KG1 (cell line): ENCODE measurements at regions not wholly inside any gene's neighbourhood (a gene's known extent, or its start where the extent isn't known, plus 50 kb on each side); places are given as distances from the start of the nearest gene placed in this dataset.
"Not testable (repeated sequence)": the region's sequence is repeated elsewhere in the genome, so short reads cannot be mapped to it uniquely, and the experiment has no call there.

Source experiments
- DNase-seq: peaks from one replicate; lab custom pipeline; 2025; lab: John Stamatoyannopoulos, UW

GRCh38 chr6:135655055-135655454 is 157.5 kb upstream of the AHI1 start:
- DNase-seq, result no peak

GRCh38 chr6:135657207-135657606 is 159.7 kb upstream of the AHI1 start:
- no peak for DNase-seq

GRCh38 chr6:135658481-135658880 is 160.9 kb upstream of the AHI1 start:
- no peak for DNase-seq

GRCh38 chr6:135658916-135659315 is 161.4 kb upstream of the AHI1 start:
- DNase-seq, result no peak

- no peak for DNase-seq
Observed at GRCh38 chr6:135664527-135664926, 167.0 kb upstream of the AHI1 start.

- no peak for DNase-seq
Observed at GRCh38 chr6:135665935-135666334, 168.4 kb upstream of the AHI1 start.

DNA sequence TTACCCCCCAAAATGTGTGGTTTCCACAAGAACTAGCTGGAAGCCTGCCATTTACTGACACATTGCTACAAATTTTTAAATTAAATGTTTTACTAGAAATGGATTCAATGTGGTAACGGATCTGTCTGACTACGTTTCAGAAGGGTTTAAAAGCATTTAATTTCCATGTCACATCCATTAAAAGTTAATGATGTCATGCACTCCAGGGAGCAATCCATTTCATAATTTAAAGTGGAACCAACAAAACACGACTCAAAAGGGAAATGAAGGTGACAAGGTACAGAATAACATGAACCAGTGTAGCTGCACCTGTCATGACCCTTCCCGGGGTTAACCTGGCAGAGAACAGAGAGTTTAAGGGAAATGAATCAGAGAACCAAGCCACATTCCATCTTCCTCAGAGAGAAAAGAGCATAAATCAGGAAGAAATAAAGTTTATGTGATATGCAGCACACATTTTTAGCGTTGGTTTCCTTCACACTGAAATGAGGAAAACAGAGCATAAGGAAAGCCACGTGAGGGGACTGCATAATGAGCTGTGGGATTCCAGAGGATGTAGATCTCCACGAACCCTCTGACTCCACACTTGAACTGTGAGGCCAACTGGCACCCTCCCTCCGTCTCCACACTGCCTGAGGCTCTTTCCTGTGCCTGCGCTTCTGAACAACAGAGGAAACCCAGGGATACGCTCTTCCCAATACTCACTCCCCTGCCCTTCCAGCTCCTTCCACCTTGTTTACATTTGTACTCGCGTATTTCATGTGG is 170.3 kb upstream of the AHI1 start:
- DNase-seq, result no peak

DNA sequence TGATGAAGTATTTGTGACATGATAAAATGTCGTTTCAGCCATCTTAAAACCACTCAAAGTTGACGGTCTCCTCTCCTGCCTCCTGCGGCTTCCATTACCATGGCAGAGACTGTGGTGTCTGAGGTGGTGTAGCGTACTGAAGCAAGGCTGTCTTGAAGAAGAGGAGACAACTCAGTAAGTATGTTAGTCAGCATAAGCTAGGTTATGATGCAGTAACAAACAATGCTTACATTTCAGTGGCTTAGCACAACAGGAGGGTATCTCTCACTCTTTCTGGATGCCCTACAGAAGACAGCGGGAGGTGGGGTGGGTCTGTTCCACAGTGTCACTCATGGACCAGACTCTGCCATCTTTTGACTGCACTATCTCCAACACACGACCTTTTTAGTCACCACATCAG is 174.7 kb upstream of the AHI1 start:
- no peak for DNase-seq

DNA sequence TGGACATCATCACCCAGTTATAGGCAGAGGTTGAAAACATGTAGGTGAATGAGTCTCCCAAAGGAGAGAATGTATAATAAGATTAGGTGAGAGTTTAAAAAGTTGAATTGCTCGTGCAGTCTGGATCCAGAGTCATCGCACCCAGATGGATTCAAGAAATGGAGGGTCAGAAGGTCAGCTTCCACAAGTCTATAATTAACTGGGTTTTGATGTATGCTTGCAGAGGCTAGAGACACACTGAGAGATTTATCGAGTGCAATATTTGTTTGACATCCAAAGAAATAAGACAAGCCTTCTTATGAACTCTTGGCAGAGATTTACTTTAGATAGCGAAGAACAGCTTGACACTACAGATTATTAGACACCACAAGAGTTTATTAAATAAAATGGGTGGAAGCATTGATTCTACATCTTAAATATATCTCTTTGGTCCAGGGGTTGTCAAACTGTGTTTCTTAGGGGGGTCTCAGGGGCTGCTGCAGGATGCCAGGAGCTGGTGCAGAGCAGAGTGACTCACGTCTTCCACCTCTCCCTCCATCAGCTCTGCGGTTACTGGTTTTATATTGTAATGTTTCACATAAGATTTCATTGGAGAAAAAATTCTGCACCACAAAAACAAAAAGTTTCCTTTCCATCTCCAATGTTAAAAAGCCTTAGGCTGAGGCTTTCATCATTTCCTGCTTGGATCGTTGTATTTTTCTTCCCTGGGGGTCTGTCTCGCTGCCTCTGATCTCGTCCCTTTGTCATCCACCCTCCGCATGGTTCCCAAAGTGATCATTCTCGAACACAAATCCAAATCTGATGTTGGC is 176.2 kb upstream of the AHI1 start:
- DNase-seq, result no peak

- no peak for DNase-seq
Observed at GRCh38 chr6:135675026-135675425, 176.5 kb upstream of the PDE7B start.

GRCh38 chr6:135675862-135676261 is 175.6 kb upstream of the PDE7B start:
- no peak for DNase-seq

DNA sequence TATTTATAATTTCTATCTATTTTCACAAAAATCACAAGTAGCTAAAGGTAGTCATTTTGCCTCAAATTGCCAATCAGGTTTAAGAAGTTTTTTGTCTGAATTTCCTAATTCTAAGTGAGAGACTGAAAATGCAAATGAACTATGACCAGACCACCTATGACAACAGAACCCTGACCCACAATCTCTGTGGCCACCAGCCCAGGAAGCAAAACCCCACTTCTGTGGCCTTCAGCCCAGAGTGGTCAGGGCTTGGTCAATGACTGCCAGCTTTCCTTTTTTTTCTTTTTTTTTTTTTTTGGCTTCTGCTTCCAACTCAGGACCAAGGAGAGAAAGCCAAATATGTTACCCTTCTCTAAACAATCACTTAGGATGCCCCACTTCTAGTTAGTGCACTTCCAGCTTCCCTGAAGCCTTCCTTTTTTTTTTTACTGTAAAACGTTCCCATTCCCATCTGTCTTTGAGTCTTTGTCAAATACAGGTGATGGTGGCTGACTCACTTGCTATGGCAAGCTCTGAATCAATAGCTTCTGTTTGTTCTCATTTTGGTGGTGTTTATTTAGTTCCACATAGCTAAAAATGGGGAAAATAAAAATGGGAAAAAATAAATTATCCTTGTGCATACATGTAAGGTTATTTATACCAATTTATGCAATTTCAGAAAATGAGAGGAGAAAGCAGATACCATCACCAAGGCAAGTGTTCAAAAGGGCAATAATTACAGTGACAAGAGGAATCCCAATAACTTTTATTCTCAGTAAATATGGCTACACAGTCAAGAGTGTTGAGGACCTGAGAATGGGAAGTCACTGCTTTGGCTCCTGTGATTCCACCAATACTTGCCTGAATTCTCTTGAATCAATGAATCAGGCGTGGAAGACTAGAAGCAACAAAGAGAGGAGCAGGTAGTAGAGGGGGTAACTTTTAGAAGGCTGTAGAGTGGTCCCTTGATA is 170.3 kb upstream of the PDE7B start:
- no peak for DNase-seq

- no peak for DNase-seq
Observed at GRCh38 chr6:135686784-135687301, 164.7 kb upstream of the PDE7B start.

GRCh38 chr6:135688476-135688875 is 163.0 kb upstream of the PDE7B start:
- not testable (repeated sequence) for DNase-seq

DNA sequence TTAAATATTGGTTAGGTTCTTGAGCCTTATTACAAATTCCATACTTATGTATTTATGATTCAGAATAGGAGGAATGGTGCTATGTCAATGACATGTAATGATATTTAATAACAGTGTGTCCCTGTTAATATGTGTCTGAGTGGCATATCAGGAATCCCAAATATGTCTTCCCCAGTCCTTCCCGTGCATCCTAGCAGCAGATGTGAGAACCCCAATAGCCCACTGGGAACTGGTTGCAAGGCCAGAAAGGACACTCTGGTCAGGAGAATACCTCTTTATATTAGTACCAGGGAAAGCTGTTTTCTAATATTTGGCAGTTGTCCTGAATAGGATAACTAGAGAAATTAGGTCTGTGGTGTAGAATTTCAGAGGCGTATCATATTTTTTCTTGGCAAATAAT is 159.1 kb upstream of the PDE7B start:
- DNase-seq, result no peak

GRCh38 chr6:135693811-135694370 is 157.6 kb upstream of the PDE7B start:
- DNase-seq, result no peak

DNA sequence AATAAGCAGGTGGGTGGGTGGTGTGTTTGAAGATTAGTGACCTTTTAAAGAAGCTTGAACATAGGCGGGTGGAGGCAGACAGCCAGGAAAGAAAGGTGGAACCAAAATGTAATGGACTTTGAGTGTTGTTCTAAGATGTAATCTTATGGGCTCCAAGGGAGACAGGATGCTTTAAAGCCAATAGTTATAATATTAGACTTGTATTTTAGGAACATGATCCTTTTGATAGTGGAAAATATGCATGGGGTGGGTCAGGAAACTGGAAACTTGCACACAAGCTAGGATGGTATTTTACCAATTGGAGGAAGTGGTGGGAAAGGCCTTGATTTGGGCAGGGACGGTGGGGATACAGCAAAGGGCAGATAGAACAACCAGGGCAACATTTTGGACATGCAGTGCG is 151.8 kb upstream of the PDE7B start:
- no peak for DNase-seq

- DNase-seq, result no peak
Observed at GRCh38 chr6:135701426-135701825, 150.1 kb upstream of the PDE7B start.

GRCh38 chr6:135703007-135703406 is 148.5 kb upstream of the PDE7B start:
- no peak for DNase-seq

- no peak for DNase-seq
Observed at GRCh38 chr6:135703621-135704020, 147.9 kb upstream of the PDE7B start.

DNA sequence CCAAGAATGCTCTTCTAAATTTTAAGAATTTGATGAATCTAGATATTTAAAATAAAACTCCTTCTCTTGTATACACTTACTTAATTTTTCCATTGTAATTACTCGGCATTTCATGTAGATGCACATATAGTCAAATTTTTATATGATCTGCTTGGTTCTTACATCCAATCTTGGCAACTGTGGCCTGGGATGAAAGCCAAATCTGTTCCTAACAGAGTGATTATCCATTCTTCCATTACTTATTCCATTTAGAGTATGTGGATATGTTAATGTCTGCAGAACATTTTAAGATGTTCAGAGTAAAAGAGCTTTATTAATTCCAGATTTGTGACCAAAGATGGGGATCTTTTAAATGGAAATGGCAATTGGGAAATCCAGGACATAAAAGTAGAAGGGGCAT is 144.1 kb upstream of the PDE7B start:
- DNase-seq, result no peak

- DNase-seq, result no peak
Observed at GRCh38 chr6:135710042-135710441, 141.5 kb upstream of the PDE7B start.
